Duodenal mucosa (tissue), 2 donors: ENCODE measurements at regions not wholly inside any gene's neighbourhood (a gene's known extent, or its start where the extent isn't known, plus 50 kb on each side); places are given as distances from the start of the nearest gene placed in this dataset.

Experiments used
- H3K27ac ChIP-seq: one replicate; pipeline ENCODE4 v1.7.0; 2013; ENCODE audit warnings: low read depth, low read length
- H3K27me3 ChIP-seq, 2 donors: one replicate each; pipeline ENCODE4 v1.7.0; 2013; ENCODE audit warnings: low read length in 2 of 2, control low read depth in 1 of 2; ENCODE audit not compliant: insufficient read depth in 2 of 2, control insufficient read depth in 1 of 2
- H3K36me3 ChIP-seq, 2 donors: one replicate each; pipeline ENCODE4 v1.7.0; 2013; ENCODE audit warnings: low read length in 2 of 2, control low read depth in 1 of 2; ENCODE audit not compliant: insufficient read depth in 2 of 2, control insufficient read depth in 1 of 2
- H3K4me1 ChIP-seq, 2 donors: one replicate each; pipeline ENCODE4 v1.7.0; 2013; ENCODE audit warnings: low read length in 2 of 2, control low read depth in 1 of 2; ENCODE audit not compliant: insufficient read depth in 2 of 2, control insufficient read depth in 1 of 2
- H3K4me3 ChIP-seq, 2 donors: one replicate each; pipeline ENCODE4 v1.7.0; 2013; ENCODE audit warnings: low read length in 2 of 2, low read depth in 1 of 2
- H3K9ac ChIP-seq, 2 donors: one replicate each; pipeline ENCODE4 v1.7.0; 2013; ENCODE audit warnings: low read length in 2 of 2, low read depth in 1 of 2
- H3K9me3 ChIP-seq, 2 donors: one replicate each; pipeline ENCODE4 v1.7.0; 2013; ENCODE audit warnings: low read length in 2 of 2, control low read depth in 1 of 2; ENCODE audit not compliant: control insufficient read depth in 1 of 2

DNA sequence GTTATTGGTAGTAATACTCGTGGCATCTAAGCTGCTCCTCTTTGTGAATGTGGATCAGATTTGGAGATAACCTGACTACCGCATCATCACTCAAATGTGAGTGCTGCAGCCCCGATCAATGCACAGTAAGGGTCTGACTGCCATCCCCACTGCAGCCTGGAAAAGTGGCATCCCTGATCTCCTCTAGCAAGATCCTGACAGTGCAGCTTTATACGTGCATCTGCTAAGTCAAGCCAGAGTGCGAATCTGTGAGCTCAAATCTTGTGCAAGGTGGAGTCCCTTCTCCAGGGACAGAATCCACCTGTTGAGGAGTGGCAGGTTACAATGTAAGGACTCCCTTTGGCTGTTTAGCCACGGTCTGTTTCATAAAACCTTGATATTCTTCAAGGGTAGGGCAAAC is 215.0 kb upstream of the EXOC2 start:
- Histone ChIP-seq H3K9ac (no peak overlapping the region), H3K36me3 (no peaks in the 10 kb centered on the region), H3K9me3 (no peaks in the 10 kb centered on the region), H3K27me3 (no peaks in the 10 kb centered on the region), H3K4me3 (no peak overlapping the region), H3K27ac (no peak overlapping the region), H3K4me1 (no peaks in the 10 kb centered on the region)

DNA sequence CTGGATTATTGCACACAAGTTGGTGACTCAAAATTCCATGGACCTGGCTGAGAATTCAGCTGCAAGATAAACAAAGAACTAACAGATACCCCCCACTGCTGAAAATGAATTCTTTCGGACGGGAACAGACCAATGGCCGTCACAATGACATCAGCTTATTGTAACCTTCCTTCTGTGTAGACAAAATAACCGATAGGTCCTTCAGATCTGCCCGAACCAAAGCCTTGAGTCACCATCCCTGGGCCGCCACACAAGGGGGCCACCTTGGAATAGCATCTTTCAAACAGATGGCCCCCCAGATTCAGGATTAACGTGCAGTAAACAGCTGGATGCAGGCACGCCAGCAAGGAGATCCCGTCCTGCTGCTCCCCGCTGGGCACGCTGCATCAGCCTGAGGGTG is 214.0 kb upstream of the EXOC2 start:
- Histone ChIP-seq H3K9me3 (no peaks in the 10 kb centered on the region), H3K4me3 (no peak overlapping the region), H3K9ac (no peak overlapping the region), H3K36me3 (no peaks in the 10 kb centered on the region), H3K4me1 (peaks cover 0 to 5% of the 10 kb centered on the region in 2 donors), H3K27me3 (no peaks in the 10 kb centered on the region), H3K27ac (no peak overlapping the region)

DNA sequence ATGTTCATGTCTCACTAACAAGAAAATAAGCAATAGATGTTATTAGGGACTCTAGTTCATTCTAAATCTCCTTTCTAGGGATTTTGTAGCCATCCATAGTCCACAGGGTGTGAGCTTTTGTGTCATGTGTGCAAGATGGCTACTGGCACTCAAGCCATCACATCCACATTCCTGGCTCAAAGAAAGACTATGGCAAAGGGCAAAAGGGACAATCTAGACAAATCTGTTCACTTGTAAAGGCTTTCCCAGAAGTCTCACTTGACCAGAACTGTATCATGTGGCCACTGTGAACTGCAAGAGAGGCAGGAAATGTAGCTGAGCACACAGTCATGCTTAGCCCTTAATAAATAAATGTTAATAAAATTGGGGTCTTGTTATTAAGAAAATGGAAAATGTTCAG is 212.6 kb upstream of the EXOC2 start:
- Histone ChIP-seq H3K4me3 (no peak overlapping the region), H3K4me1 (peaks cover 7 to 9% of the 10 kb centered on the region in 2 donors), H3K9me3 (no peaks in the 10 kb centered on the region), H3K27ac (no peak overlapping the region), H3K27me3 (no peaks in the 10 kb centered on the region), H3K9ac (no peak overlapping the region), H3K36me3 (no peaks in the 10 kb centered on the region)

DNA sequence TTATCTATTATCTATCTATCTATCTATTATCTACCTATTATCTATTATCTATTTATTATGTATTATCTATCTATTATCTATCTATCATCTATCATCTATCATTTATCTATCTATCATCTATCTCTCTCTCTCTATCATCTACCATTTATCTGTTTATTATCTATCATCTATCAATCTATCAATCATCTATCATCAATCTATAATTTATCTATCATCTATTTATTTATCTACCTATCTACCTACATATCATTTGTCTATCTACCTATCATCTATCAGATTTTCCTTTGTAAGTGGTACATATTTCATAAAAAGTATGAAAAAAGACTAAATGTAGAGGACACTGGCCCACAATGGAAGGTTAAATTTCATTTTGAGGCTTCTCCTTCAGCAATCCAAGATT is 212.1 kb upstream of the EXOC2 start:
- Histone ChIP-seq H3K36me3 (no peaks in the 10 kb centered on the region), H3K27me3 (no peaks in the 10 kb centered on the region), H3K9ac (no peak overlapping the region), H3K9me3 (no peaks in the 10 kb centered on the region), H3K4me3 (no peak overlapping the region), H3K4me1 (peaks cover 7 to 10% of the 10 kb centered on the region in 2 donors), H3K27ac (no peak overlapping the region)

DNA sequence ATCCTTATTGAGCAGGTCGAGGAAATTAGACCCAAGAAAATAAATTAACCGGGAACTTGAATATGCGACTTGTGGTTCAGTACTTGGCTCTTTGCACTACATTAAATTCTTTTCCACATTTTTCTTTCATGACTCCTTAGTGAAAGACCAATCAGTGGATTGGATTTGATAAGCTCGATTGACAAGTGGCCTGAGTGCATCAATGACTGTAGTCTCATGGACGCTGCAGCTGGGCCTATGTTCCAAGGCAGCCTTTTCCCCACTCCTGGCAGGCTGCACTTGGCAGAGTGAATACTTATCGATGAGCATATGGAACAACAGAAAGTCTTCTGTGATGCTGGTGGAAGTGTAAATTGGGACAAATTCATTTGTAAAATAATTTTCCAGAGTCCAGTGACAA is 210.8 kb upstream of the EXOC2 start:
- Histone ChIP-seq H3K27ac (no peak overlapping the region), H3K36me3 (no peaks in the 10 kb centered on the region), H3K9ac (no peak overlapping the region), H3K27me3 (no peaks in the 10 kb centered on the region), H3K9me3 (no peaks in the 10 kb centered on the region), H3K4me1 (peaks cover 7 to 10% of the 10 kb centered on the region in 2 donors), H3K4me3 (no peak overlapping the region)

DNA sequence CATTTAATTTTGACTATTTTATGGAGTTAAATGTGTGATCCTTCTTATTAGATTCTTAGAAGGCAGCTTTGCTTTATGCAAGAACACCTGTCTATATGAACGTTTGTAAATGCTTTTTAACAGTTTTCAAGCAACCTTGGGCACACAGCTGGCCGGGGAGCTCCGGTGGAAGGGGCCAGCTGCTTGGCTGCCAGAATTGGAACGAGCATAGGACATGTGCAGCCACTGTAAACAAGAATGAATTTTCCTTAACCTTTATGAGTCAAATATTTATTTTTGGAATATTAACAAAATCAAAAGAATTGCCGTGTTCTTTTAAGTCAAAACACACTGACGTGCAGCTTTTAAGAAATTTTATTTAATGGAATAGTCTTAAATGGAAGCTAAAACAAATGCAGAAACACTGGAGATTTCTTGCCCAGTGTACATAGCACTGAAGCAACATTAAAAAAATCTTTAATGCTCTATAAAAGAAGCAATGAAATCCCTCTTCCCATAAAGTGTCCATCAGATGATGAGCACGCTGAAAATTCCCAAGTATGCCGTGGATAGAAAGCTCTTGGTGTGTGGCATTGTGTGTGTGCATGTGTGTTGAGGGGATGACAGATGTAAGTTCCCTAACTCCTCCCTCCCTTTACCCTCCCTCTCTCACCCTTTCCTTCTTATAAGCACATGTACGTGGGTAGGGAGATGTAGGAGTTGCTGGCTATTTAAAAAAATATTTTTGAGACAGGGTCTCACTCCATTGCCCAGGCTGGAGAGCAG is 208.9 kb upstream of the EXOC2 start:
- Histone ChIP-seq H3K9me3 (no peaks in the 10 kb centered on the region), H3K4me3 (no peak overlapping the region), H3K4me1 (peaks cover 7 to 10% of the 10 kb centered on the region in 2 donors), H3K9ac (no peak overlapping the region), H3K27me3 (no peaks in the 10 kb centered on the region), H3K36me3 (no peaks in the 10 kb centered on the region), H3K27ac (no peak overlapping the region)

DNA sequence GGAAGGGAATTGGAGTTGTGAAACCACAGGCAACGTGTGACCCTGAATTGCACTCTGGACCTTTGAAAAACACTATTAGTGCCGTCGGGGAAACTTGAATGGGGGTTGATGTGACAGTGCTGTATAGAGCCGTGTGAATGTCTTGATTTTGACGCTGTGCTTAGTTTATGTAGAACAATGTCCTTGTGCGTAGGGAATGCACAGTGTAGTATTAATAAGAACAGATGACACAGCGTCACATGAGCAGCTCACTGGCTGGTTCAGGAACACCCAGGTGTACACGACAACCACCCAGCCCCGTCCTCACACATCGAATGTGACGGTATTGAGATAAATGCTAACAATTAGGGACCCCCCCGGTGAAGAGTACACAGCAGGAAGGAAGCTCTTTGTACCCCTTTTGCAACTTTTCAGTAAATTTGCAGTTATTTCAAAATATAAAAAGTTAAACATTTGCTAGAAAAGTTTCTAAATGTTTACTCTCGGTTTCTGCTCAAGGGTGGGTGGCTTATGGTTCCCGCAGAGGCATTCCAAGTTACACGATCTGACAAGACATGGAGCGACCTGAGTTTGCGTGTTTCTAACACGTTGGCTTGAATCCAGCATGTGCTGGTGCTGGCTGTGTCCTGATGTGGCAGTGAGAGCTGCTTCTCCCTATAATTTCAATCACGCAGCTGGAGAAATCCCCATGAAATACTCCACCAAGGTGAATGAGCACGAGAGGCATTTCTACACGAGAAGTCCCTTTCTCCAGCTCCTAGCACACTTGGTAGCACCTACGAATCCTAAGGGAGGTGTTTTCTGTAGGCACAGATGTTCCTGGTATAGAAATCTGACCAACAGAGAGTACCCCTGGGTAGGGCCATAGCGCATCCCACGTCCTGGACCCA is 208.0 kb upstream of the EXOC2 start:
- peak overlapping the region; percentile 36 to 45 for H3K4me3 ChIP-seq
- no peak overlapping the region for H3K27ac ChIP-seq
- no peaks in the 10 kb centered on the region for H3K27me3 ChIP-seq
- H3K36me3 ChIP-seq, result no peaks in the 10 kb centered on the region
- H3K4me1 ChIP-seq, result peaks cover 7 to 10% of the 10 kb centered on the region in 2 donors
- H3K9me3 ChIP-seq, result no peaks in the 10 kb centered on the region
- H3K9ac ChIP-seq, result no peak overlapping the region

DNA sequence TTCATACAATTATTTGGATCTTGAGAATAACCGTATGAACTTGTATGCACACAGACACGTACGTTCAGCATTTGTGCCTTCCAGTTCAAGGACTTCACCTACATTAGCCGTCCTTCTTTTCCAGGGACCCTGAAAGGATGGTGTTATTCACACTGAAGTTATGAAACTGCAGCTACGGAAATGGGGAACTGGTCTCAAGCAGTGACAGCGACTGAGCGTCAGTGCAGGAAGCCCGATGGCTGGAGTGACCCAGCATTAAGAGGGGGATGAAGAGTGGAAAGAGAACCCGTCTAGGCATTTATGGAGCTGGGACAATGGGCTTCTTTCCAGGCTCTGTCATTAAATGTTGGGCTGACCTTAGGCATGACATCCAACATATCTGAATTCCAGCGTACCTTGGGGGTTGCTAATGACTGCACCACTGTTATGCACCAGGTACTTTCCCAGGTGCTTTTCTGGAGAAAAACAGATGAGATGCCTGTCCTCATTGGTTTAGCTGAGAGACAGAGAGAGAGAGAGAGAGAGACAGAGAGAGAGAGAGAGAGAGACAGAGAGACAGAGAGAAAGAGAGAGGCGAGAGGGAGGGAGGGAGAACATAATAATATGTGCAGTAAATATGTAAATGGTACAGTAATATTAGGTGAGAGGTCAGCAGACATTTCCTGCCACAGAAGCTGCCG is 204.7 kb upstream of the EXOC2 start:
- H3K4me1 ChIP-seq, result peaks cover 7 to 10% of the 10 kb centered on the region in 2 donors
- H3K9ac ChIP-seq, result no peak overlapping the region
- no peaks in the 10 kb centered on the region for H3K9me3 ChIP-seq
- H3K27ac ChIP-seq, result no peak overlapping the region
- no peaks in the 10 kb centered on the region for H3K27me3 ChIP-seq
- H3K36me3 ChIP-seq, result no peaks in the 10 kb centered on the region
- no peak overlapping the region for H3K4me3 ChIP-seq

DNA sequence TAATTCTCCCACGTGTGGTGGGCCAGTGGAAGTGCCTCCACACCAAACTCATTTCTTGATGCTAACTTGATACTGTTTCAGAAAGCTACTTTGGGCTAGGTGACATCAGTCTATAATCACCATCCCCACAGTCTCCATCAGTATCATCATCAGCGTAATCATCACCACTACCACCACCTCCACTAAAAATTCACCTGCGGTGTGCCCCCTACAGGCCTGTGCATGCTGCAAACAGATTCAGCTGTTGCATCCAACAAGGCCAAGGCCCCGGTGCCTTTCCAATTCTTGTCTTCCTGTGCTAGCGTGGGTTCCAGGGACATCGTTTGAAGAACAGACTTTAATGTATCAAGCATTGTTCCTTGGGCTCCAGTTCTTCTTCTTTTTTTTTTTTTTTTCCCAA is 201.3 kb upstream of the EXOC2 start:
- no peaks in the 10 kb centered on the region for H3K27me3 ChIP-seq
- no peaks in the 10 kb centered on the region for H3K36me3 ChIP-seq
- H3K4me3 ChIP-seq, result no peak overlapping the region
- no peak overlapping the region for H3K27ac ChIP-seq
- H3K4me1 ChIP-seq, result no peaks in the 10 kb centered on the region
- H3K9me3 ChIP-seq, result no peaks in the 10 kb centered on the region
- H3K9ac ChIP-seq, result no peak overlapping the region

DNA sequence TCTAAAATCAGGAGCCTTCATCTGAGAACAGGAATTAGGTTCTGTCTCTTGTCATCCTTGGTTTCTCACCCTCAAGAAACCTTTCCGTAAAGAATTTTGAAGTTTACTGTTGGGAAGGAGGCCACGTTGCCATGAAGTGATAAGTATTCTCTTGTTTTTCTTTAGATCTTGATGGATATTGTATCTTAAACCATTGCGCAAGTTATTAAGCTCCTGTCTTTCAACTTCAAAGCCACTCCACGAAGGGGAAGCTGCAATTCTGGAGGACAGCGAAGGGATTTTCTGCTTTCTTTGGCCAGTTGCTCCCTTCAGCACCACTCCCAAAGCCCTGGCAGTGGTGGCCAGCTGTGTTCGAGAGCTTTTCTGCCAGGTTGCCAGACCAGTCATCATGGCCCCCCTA is 198.1 kb upstream of the EXOC2 start:
- no peaks in the 10 kb centered on the region for H3K9me3 ChIP-seq
- H3K4me1 ChIP-seq, result peaks cover under 1% of the 10 kb centered on the region in 2 donors
- H3K27me3 ChIP-seq, result no peaks in the 10 kb centered on the region
- H3K4me3 ChIP-seq, result no peak overlapping the region
- H3K36me3 ChIP-seq, result no peaks in the 10 kb centered on the region
- H3K27ac ChIP-seq, result no peak overlapping the region
- no peak overlapping the region for H3K9ac ChIP-seq
